RWPE2 (cell line): ENCODE measurements at regions not wholly inside any gene's neighbourhood (a gene's known extent, or its start where the extent isn't known, plus 50 kb on each side); places are given as distances from the start of the nearest gene placed in this dataset.

ENCODE experiments used
- ATAC-seq: fragments of 200-7000 bp; cut with Tn5 transposase; 3 replicates; pipeline ENCODE4 v1.9.1; 2021; ENCODE audit warnings: low read depth
- DNase-seq: peaks from one replicate; pipeline ENCODE4 v3.0.0-alpha.2; 2020; ENCODE audit warnings: low spot score
- H3K27ac ChIP-seq: fragments of 450-650 bp; 2 replicates; pipeline ENCODE4 v1.5.1; 2017; ENCODE audit warnings: mild to moderate bottlenecking; ENCODE audit not compliant: poor library complexity, severe bottlenecking
- H3K27me3 ChIP-seq: fragments of 250-450 bp; sonication (Bioruptor Pico); 2 replicates; pipeline ENCODE4 v1.5.1; 2021; ENCODE audit warnings: mild to moderate bottlenecking, moderate library complexity; ENCODE audit not compliant: insufficient read depth, poor library complexity, severe bottlenecking
- H3K36me3 ChIP-seq: fragments of 250-450 bp; sonication (Bioruptor Pico); 2 replicates; pipeline ENCODE4 v1.5.1; 2020; ENCODE audit warnings: low read depth, mild to moderate bottlenecking, moderate library complexity
- H3K4me1 ChIP-seq: fragments of 250-450 bp; sonication (Bioruptor Pico); 2 replicates; pipeline ENCODE4 v1.5.1; 2021; ENCODE audit warnings: mild to moderate bottlenecking, moderate library complexity; ENCODE audit not compliant: insufficient read depth, poor library complexity, severe bottlenecking
- H3K4me3 ChIP-seq: fragments of 250-450 bp; sonication (Bioruptor Pico); 2 replicates; pipeline ENCODE4 v1.5.1; 2021; ENCODE audit warnings: mild to moderate bottlenecking, moderate library complexity; ENCODE audit not compliant: severe bottlenecking
- H3K9me3 ChIP-seq: fragments of 250-450 bp; sonication (Bioruptor Pico); 2 replicates; pipeline ENCODE4 v1.5.1; 2021; ENCODE audit warnings: mild to moderate bottlenecking, moderate library complexity; ENCODE audit not compliant: severe bottlenecking
- TF ChIP-seq, protein P1 (sequence below): fragments of 450-650 bp; IDR thresholded peaks from one replicate; pipeline ENCODE4 v1.5.1; 2017; ENCODE audit warnings: mild to moderate bottlenecking, moderate library complexity; ENCODE audit not compliant: poor library complexity, severe bottlenecking

DNA sequence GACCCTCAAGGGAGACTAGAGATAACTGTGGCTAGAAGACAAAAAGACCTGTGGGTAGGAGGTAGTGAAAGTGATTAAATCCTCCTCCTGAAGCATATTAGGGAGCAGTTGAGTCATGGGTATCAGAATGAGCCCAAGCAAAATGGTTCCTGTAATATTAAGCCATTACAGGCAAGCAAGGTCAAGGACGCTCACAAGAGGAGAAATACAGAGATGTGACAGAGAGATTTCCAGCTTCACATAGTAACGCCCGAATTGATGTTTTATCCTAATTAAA, 77.7 kb downstream of the FAM76B start:
- TF ChIP-seq, protein P1, sequence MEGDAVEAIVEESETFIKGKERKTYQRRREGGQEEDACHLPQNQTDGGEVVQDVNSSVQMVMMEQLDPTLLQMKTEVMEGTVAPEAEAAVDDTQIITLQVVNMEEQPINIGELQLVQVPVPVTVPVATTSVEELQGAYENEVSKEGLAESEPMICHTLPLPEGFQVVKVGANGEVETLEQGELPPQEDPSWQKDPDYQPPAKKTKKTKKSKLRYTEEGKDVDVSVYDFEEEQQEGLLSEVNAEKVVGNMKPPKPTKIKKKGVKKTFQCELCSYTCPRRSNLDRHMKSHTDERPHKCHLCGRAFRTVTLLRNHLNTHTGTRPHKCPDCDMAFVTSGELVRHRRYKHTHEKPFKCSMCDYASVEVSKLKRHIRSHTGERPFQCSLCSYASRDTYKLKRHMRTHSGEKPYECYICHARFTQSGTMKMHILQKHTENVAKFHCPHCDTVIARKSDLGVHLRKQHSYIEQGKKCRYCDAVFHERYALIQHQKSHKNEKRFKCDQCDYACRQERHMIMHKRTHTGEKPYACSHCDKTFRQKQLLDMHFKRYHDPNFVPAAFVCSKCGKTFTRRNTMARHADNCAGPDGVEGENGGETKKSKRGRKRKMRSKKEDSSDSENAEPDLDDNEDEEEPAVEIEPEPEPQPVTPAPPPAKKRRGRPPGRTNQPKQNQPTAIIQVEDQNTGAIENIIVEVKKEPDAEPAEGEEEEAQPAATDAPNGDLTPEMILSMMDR, result no peak
- no peak for ATAC-seq
- H3K36me3 ChIP-seq, result no peaks in the 10 kb centered on the region
- H3K9me3 ChIP-seq, result no peaks in the 10 kb centered on the region
- no peaks in the 10 kb centered on the region for H3K27me3 ChIP-seq
- no peaks in the 10 kb centered on the region for H3K4me1 ChIP-seq
- no peak overlapping the region for H3K27ac ChIP-seq
- DNase-seq, result no peak
- H3K4me3 ChIP-seq, result no peak overlapping the region

DNA sequence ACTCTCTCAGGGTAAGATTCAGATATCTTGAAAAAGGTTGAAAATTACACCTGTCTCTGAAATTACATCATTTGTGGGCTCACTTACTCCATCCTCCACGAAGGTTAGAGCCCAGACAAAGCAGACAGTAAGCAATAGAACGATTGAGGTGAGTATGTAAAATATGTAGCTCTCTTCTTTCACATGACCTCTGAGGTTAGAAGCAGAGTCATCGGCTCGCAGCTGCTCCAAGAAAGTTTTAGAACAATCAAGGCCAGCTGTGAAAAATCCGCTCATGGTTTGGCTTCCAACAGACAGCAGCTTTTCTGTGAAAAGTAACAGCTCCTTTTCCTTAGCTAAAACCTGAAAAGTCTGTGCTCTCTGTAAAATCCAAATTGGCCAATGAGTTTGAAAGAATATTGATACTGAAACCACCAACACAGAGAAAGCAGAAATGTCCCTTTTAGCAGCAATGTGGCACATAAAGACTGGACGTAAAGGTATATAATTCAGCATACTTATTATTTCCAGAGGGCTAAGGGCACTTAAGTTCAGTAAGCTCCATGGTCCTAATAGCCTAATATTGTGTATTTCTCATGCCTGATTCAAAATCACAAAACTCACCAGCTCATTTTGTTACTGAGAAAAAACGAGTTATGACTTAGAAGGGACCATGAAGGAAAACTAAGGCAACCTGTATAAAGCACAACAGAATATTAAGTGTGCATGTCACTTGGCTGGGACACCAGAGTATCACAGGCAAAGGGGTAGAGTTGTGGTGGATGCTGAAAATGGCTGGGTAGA, 78.2 kb downstream of the FAM76B start:
- ATAC-seq (no peak), DNase-seq (no peak)
- TF ChIP-seq, protein P1, result no peak
- Histone ChIP-seq H3K27ac (no peak overlapping the region), H3K9me3 (no peaks in the 10 kb centered on the region), H3K36me3 (no peaks in the 10 kb centered on the region), H3K4me3 (no peak overlapping the region), H3K4me1 (no peaks in the 10 kb centered on the region), H3K27me3 (no peaks in the 10 kb centered on the region)

DNA sequence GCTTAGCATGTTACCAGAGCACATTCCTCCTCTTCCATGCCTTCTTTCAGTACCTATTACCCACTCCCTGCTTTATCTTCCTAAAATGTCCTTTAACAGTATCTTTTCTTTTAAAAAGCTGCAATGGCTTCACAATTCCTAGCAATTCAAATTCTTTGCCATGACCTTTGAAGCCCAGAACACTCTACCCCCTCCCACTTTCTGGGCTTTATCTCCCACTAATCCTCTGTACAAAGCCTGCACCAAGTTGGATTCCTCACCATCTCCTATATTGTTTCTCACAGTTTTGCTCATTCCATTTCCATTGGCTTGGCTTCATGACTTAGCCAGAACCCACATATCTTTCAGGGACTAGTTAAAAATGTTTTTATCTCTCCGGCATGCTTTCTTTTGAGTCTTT, 80.9 kb downstream of the FAM76B start:
- no peak overlapping the region for H3K4me3 ChIP-seq
- ATAC-seq, result no peak
- no peak overlapping the region for H3K27ac ChIP-seq
- TF ChIP-seq, protein P1, result no peak
- no peaks in the 10 kb centered on the region for H3K27me3 ChIP-seq
- H3K9me3 ChIP-seq, result no peaks in the 10 kb centered on the region
- H3K4me1 ChIP-seq, result no peaks in the 10 kb centered on the region
- no peak for DNase-seq
- H3K36me3 ChIP-seq, result no peaks in the 10 kb centered on the region

DNA sequence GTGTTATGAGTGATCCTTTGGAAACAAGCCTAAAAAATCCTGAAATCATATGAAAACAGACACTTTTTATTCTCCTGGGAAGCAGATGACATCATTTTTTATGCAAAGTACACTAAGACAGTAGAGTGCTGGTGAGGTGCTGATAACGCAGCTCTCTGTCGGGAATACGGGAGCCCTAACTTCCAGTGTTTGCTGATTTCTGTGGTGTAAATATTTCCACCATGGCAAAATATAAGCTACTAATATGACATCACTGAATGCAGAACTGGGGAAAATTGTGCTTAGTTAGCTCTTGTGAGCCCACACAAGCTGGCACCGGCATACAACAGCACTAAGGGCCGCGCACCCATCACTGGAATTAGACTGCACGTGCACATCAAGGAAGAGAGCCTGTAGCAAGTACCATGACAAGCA, 82.6 kb downstream of the FAM76B start:
- Histone ChIP-seq H3K4me1 (no peaks in the 10 kb centered on the region), H3K27me3 (no peaks in the 10 kb centered on the region), H3K4me3 (no peak overlapping the region), H3K36me3 (no peaks in the 10 kb centered on the region), H3K27ac (no peak overlapping the region), H3K9me3 (no peaks in the 10 kb centered on the region)
- TF ChIP-seq, protein P1, result no peak
- DNase-seq (no peak), ATAC-seq (no peak)

DNA sequence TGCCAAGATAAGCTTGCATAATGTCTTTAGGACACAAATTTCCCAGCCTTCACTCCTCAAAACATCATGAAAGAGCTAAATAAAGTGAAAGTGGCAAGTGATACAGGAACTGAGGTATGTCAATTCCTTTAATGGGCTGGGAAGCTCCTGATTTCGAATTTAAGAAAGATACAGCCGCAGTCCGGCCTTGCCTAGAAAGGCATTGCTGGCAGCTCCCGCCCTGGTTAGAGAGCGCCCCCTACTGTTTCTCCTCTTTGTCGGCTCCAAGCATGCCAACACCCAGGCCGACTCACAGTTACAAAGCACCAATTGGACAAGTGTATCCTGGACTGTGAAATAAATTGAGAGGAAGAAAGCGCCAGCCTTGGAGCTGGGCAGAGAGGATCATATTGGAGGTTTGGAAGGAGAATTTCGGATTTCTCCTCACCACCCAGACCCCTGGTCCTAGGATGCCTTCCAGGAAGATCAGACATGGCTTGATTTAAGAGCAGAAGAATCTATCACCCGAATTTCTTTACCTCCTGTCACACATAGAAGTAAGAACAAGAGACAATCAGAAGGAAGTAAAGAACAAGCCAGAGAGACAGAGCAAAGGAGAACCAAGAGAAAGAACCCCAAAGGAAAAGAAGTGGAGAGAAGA, 84.0 kb downstream of the FAM76B start:
- no peaks in the 10 kb centered on the region for H3K9me3 ChIP-seq
- H3K4me1 ChIP-seq, result no peaks in the 10 kb centered on the region
- peak; percentile 91 for ATAC-seq
- DNase-seq, result peak; percentile 70
- no peak overlapping the region for H3K27ac ChIP-seq
- H3K36me3 ChIP-seq, result no peaks in the 10 kb centered on the region
- TF ChIP-seq, protein P1, result peak; percentile 90
- no peak overlapping the region for H3K4me3 ChIP-seq
- no peaks in the 10 kb centered on the region for H3K27me3 ChIP-seq
